Stomach smooth muscle (tissue), 2 donors: ENCODE measurements at regions not wholly inside any gene's neighbourhood (a gene's known extent, or its start where the extent isn't known, plus 50 kb on each side); places are given as distances from the start of the nearest gene placed in this dataset.

Experiments
- H3K27ac ChIP-seq: one replicate; pipeline ENCODE4 v1.7.0; 2013; ENCODE audit warnings: mild to moderate bottlenecking, low read length, inconsistent platforms
- H3K27me3 ChIP-seq, 2 donors: one replicate each; pipeline ENCODE4 v1.7.0; 2013; ENCODE audit warnings: low read length in 2 of 2; ENCODE audit not compliant: insufficient read depth in 2 of 2, control insufficient read depth in 1 of 2
- H3K36me3 ChIP-seq, 2 donors: one replicate each; pipeline ENCODE4 v1.7.0; 2013; ENCODE audit warnings: low read length in 2 of 2; ENCODE audit not compliant: control insufficient read depth in 2 of 2, insufficient read depth in 2 of 2
- H3K4me1 ChIP-seq: one replicate; pipeline ENCODE4 v1.7.0; 2013; ENCODE audit warnings: low read length; ENCODE audit not compliant: control insufficient read depth, insufficient read depth
- H3K4me3 ChIP-seq, 2 donors: one replicate each; pipeline ENCODE4 v1.7.0; 2013; ENCODE audit warnings: low read length in 2 of 2
- H3K9ac ChIP-seq, 2 donors: one replicate each; pipeline ENCODE4 v1.7.0; 2013; ENCODE audit warnings: low read length in 2 of 2, mild to moderate bottlenecking in 1 of 2
- H3K9me3 ChIP-seq, 2 donors: one replicate each; pipeline ENCODE4 v1.7.0; 2013; ENCODE audit warnings: low read length in 2 of 2; ENCODE audit not compliant: control insufficient read depth in 2 of 2
- donor health status: healthy.
- donor health status: Pancreatic carcinoma.

DNA sequence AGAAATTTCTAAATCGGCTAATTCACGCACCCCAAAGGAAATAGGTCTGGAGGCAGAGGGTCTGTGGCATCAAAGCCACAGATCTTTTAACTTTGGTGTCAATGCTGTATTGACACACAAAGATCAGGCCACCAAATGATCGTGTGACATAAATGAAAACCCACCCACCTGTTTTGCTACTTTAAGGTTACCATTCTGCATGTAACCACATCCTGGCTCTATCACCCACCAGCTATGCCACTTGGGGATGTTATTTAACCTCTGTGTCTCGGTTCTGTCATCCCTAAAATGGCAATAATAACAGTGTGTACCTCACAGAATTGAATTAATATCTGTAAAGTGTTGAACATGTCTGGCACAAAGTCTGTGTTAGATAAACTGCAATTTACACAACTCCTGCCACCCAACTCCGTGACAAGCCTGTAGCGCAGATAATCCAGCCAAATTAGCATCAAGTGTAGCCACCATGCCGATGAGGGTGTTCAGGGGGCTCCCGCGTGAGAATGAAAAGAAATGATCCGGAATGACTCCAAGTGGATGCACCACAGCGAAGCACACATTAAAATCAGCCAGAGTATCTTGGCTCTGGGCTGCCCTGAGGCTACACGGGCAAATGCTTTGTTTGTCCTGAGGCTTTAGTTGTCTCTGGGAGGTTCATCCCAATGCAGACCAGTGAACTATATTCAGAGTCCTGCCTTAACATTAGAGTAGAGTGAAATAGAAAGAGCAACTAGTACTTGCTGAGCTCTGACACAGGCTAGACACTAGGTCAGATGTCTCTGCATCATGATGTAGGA is 158.4 kb upstream of the NEBL start:
- Histone ChIP-seq H3K4me1 (no peaks in the 10 kb centered on the region), H3K27ac (no peak overlapping the region), H3K36me3 (no peaks in the 10 kb centered on the region), H3K27me3 (no peaks in the 10 kb centered on the region), H3K9ac (no peak overlapping the region), H3K9me3 (peaks cover under 1 to 6% of the 10 kb centered on the region in 2 donors), H3K4me3 (no peak overlapping the region)

DNA sequence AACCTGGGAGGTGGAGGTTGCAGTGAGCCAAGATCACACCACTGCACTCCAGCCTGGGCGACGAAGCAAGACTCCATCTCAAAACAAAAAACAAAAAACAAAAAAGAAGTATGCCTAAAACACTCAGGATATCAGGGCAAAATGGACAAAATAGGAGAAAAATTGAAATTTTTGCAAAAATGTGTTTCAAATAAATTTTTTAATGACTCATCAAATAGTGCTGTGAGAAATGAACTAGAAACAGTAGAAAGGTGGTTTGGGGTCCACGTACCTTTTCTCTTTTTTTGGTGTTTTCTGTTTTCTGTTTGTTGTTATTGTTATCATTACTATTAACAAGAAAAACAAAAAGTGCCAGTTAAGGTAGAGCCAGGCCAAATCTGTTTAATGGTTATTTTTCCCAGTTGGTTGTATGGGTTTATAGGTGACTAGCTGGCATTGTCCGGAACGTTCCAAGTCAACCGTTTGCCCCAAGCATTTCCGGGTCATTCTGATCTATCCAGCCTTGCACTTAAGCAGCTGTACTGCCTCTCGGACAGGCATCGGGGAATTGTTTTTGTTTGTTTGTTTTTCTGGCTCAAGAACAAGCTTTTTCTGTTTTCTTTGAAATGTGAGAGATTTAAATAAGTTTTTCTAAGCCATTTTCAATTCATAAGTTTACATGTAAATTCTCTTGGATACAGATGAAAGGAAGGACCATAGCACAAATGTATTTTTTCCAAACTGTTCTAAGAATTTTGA is 157.0 kb upstream of the NEBL start:
- Histone ChIP-seq H3K36me3 (no peaks in the 10 kb centered on the region), H3K9me3 (peaks cover 0 to 5% of the 10 kb centered on the region in 2 donors), H3K4me3 (no peak overlapping the region), H3K4me1 (no peaks in the 10 kb centered on the region), H3K9ac (no peak overlapping the region), H3K27ac (no peak overlapping the region), H3K27me3 (no peaks in the 10 kb centered on the region)

DNA sequence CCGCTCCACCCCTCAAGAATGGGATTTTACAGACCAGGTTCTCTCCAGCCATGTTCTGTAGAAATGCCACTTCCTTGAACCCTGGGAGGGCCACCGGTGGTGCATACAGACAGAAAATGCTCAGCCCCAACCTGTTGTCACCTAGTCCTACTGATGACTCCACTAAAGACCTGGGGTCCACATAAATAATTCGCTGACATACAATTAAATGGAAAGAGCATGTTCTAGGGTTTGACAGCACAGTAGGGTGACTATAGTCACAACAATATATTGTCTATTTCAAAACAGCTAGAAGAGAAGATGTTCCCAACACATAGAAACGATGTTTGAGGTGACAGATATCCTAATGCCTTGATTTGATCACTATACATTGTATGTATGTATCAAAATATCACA is 155.6 kb upstream of the NEBL start:
- Histone ChIP-seq H3K9me3 (no peaks in the 10 kb centered on the region), H3K9ac (no peak overlapping the region), H3K27ac (no peak overlapping the region), H3K27me3 (no peaks in the 10 kb centered on the region), H3K4me1 (no peaks in the 10 kb centered on the region), H3K4me3 (no peak overlapping the region), H3K36me3 (no peaks in the 10 kb centered on the region)

DNA sequence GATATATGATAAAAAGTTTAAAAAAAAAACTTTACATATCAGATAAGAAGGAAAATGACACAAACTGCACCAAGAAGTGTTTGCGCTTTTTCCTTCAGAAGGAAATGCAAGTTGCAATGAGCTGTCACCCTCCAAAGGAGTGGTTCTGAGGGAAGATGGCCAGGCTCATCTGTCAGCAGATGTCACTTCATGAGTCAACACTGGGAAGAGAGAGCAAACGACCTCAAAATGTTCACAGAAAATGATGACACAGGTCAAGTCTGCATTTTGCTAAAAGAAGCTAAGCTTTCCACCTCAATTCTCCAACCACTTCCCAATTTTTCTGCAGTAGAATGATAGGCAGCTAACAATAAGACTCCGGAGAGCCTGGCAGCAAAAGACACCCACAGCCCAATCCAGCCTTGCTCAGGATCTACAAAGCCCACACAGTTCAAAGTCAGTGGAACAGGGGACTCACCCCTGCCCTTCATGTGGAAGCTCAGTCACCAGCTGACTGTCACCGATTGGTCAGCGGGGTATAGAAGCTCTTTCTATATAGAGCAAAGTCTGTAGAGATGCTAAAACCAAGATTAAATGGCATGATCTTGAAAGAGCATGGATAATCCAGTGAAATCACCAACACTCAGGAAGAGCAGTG is 155.1 kb upstream of the NEBL start:
- no peak overlapping the region for H3K27ac ChIP-seq
- H3K4me1 ChIP-seq: no peaks in the 10 kb centered on the region

DNA sequence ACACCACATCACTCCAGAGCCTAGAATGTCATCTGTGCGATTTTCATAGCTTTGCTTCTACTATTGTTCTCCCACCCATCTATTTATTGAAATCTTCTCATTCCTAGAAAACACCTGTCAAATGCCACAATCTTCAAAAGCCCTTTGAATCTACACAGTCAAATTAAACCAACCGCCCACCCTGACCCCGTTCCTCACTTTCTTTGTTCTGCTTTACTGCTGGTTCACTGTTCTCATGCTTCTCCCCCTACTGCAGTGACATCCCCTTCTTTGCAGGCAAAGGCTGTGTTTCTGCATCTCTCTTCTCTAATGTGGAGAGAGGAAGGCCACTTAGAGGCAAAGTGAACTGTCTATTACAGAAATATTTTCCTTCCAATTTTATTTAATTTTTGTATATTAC is 152.4 kb upstream of the NEBL start:
- H3K4me1 ChIP-seq: no peaks in the 10 kb centered on the region
- no peaks in the 10 kb centered on the region for H3K36me3 ChIP-seq
- H3K27me3 ChIP-seq: no peaks in the 10 kb centered on the region
- H3K4me3 ChIP-seq: no peak overlapping the region
- H3K9me3 ChIP-seq: no peaks in the 10 kb centered on the region
- no peak overlapping the region for H3K27ac ChIP-seq
- no peak overlapping the region for H3K9ac ChIP-seq

More for the DNA sequence above, 155.1 kb upstream of the NEBL start:
- no peak overlapping the region for H3K9ac ChIP-seq
- H3K9me3 ChIP-seq: no peaks in the 10 kb centered on the region
- no peaks in the 10 kb centered on the region for H3K27me3 ChIP-seq
- no peak overlapping the region for H3K4me3 ChIP-seq
- no peaks in the 10 kb centered on the region for H3K36me3 ChIP-seq

DNA sequence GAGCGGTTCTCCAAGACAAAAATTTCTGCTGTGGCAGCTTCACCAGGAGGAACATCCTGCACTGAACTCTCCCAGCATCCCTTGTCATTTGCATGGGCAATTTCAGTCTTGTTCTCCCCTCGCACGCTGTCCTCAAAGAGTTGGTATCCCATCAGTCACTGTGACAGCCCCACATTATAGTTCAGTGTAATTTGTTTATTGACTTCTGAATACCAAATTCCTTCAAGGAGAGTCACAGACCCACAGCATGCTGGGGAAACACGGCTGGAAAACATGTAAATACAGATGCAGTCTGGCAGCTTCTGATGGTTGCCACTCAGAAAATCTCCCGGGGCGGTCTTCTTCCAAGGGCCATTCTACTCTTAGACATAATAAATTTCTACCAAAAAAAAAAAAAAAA is 151.0 kb upstream of the NEBL start:
- no peak overlapping the region for H3K9ac ChIP-seq
- no peaks in the 10 kb centered on the region for H3K9me3 ChIP-seq
- H3K27me3 ChIP-seq: no peaks in the 10 kb centered on the region
- no peaks in the 10 kb centered on the region for H3K36me3 ChIP-seq
- no peak overlapping the region for H3K27ac ChIP-seq
- H3K4me3 ChIP-seq: no peak overlapping the region
- H3K4me1 ChIP-seq: no peaks in the 10 kb centered on the region

DNA sequence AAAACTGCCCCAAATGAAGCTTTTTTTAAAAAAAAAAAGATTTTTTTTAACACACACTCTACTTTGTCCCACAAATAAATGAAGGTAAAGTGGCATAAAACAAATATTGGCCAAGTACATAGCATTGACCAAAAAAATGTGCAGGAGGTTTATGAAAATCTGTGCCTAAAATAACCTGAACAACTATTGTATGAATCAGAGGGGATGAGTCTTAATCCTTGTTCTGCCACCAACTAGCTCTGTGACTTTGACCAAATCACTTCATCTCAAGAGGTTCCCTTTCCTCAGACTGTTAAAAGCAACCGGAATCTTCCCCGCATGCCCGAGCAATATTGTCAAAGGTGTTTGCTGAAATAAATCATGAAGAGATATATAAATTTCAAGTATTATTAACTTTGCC is 150.4 kb upstream of the NEBL start:
- Histone ChIP-seq H3K36me3 (no peaks in the 10 kb centered on the region), H3K9me3 (no peaks in the 10 kb centered on the region), H3K4me3 (no peak overlapping the region), H3K4me1 (no peaks in the 10 kb centered on the region), H3K27ac (no peak overlapping the region), H3K27me3 (no peaks in the 10 kb centered on the region), H3K9ac (no peak overlapping the region)

DNA sequence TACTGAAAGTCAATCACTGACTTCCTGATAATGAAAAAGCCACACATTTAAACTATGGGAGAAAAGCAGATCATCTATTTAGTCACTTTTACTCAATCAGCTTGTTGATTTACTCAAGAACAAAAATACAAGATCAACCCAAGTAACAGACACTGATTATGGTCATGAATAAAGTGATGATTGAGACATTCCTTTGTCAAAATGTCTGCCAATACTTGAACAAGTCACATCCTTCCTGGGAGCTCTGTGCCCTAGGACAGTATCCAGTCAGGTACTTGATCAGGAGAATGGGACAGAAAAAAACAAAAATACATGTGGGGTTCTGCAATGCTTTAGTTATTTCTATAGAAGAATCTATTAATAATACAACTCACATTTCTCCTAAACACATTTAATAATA is 150.0 kb upstream of the NEBL start:
- Histone ChIP-seq H3K36me3 (no peaks in the 10 kb centered on the region), H3K27ac (no peak overlapping the region), H3K27me3 (no peaks in the 10 kb centered on the region), H3K4me3 (no peak overlapping the region), H3K9me3 (no peaks in the 10 kb centered on the region), H3K9ac (no peak overlapping the region), H3K4me1 (no peaks in the 10 kb centered on the region)

DNA sequence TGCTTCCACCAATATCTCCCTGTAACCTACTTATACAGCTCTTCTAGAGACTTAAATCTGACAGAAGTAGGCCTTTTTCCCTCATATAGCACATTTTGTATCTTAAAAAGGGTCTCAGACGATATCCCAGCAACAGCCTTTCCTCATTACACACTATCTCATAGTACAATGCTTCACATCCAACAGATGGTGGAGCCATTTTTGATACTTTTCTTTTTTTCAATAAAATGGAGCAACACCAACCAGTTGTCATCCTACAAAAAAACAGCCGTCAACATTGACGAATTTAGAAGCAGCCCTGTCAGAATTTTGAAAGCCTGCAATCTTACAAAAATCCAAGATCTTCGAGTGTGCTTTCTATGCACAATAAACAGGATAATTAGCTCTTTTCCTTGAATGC is 145.9 kb upstream of the NEBL start:
- Histone ChIP-seq H3K27me3 (no peaks in the 10 kb centered on the region), H3K9ac (no peak overlapping the region), H3K4me1 (no peaks in the 10 kb centered on the region), H3K27ac (no peak overlapping the region), H3K9me3 (no peaks in the 10 kb centered on the region), H3K36me3 (no peaks in the 10 kb centered on the region), H3K4me3 (no peak overlapping the region)

DNA sequence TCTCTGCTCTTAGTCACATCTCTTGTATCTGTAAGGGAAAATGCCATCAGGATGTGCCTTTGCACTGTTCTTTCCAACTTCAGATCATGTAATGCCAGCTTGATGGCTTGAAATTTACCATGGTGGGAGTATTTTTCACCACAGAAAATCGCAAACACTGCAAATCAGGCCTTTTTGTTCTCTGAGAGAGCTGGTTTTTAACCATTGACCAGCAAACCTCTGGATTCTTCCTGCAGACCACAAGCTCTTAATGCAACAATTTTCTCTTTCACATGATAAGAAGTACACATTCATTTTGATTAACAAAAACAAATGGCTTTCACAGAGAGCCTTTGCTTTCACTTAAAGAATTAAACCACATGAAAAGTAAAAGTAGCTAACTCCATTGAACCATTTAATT is 145.4 kb upstream of the NEBL start:
- Histone ChIP-seq H3K27me3 (no peaks in the 10 kb centered on the region), H3K4me3 (no peak overlapping the region), H3K9me3 (no peaks in the 10 kb centered on the region), H3K36me3 (no peaks in the 10 kb centered on the region), H3K4me1 (no peaks in the 10 kb centered on the region), H3K27ac (no peak overlapping the region), H3K9ac (no peak overlapping the region)
